ENCODE measurements at regions not wholly inside any gene's neighbourhood (a gene's known extent, or its start where the extent isn't known, plus 50 kb on each side); places are given as distances from the start of the nearest gene placed in this dataset.

GRCh38 chr12:5222011-5222461 lies 178.4 kb downstream of the KCNA5 start:
- no peak for TF ChIP-seq CTCF (IDR thresholded peaks at IDR 0.05)
- TF ChIP-seq POLR2A (IDR thresholded peaks at IDR 0.05) = no peak

All from Peyer's patch (tissue), 4 donors.